Activated CD4-positive, alpha-beta memory T cell treated with anti-CD3 and anti-CD28 coated beads for 36 hours (primary cell): ENCODE measurements at regions not wholly inside any gene's neighbourhood (a gene's known extent, or its start where the extent isn't known, plus 50 kb on each side); places are given as distances from the start of the nearest gene placed in this dataset.

Source experiments
- CTCF ChIA-PET: fragments of 350-600 bp; sonication (Branson Sonifier 250); formaldehyde crosslinking; loops from one replicate; lab custom pipeline; 2021; ENCODE audit warnings: antibody characterized with exemption, inconsistent platforms; lab: Charles Lee
- POLR2A ChIA-PET: fragments of 350-600 bp; sonication (Branson Sonifier 250); formaldehyde crosslinking; loops from one replicate; lab custom pipeline; 2021; ENCODE audit warnings: antibody characterized with exemption; lab: Charles Lee
- DNase-seq: peaks from one replicate; pipeline ENCODE4 v3.0.0-alpha.2; 2020
- H3K27ac Mint-ChIP-seq: one replicate; pipeline ENCODE4 v1.8.0; 2021; ENCODE audit warnings: mixed read lengths
- H3K27me3 Mint-ChIP-seq: one replicate; pipeline ENCODE4 v1.8.0; 2021; ENCODE audit warnings: mixed read lengths
- H3K36me3 Mint-ChIP-seq: one replicate; pipeline ENCODE4 v1.8.0; 2021; ENCODE audit warnings: mixed read lengths
- H3K4me1 Mint-ChIP-seq: one replicate; pipeline ENCODE4 v1.8.0; 2021; ENCODE audit warnings: low read depth, mixed read lengths
- H3K4me3 Mint-ChIP-seq: one replicate; pipeline ENCODE4 v1.8.0; 2021; ENCODE audit warnings: mild to moderate bottlenecking, mixed read lengths
- H3K9me3 Mint-ChIP-seq: one replicate; pipeline ENCODE4 v1.8.0; 2021; ENCODE audit warnings: mixed read lengths
- intact Hi-C: fragments of 100-400 bp; cut with micrococcal nuclease; formaldehyde crosslinking; loops from one replicate; pipeline ENCODE4 v1.15.1; 2023

GRCh38 chr18:10063489-10063888, 149.7 kb downstream of the VAPA start:
- POLR2A ChIA-PET: no interaction called here
- Mint-ChIP-seq H3K36me3 (no peaks in the 10 kb centered on the region), H3K9me3 (no peaks in the 10 kb centered on the region), H3K4me1 (no peaks in the 10 kb centered on the region), H3K4me3 (no peak overlapping the region), H3K27ac (no peak overlapping the region), H3K27me3 (peaks cover 8% of the 10 kb centered on the region)
- intact Hi-C loops: no loop called here
- CTCF ChIA-PET: no interaction called here
- no peak for DNase-seq

GRCh38 chr18:10064267-10064666, 150.5 kb downstream of the VAPA start:
- CTCF ChIA-PET: no interaction called here
- intact Hi-C loops: no loop called here
- Mint-ChIP-seq H3K27ac (no peak overlapping the region), H3K4me1 (no peaks in the 10 kb centered on the region), H3K9me3 (no peaks in the 10 kb centered on the region), H3K4me3 (no peak overlapping the region), H3K27me3 (peaks cover 8% of the 10 kb centered on the region), H3K36me3 (no peaks in the 10 kb centered on the region)
- POLR2A ChIA-PET: no interaction called here
- DNase-seq: no peak

GRCh38 chr18:10065296-10065695, 151.5 kb downstream of the VAPA start:
- H3K27ac Mint-ChIP-seq: no peak overlapping the region
- no peaks in the 10 kb centered on the region for H3K4me1 Mint-ChIP-seq
- POLR2A ChIA-PET: no interaction called here
- intact Hi-C loops: no loop called here
- H3K9me3 Mint-ChIP-seq: no peaks in the 10 kb centered on the region
- DNase-seq: no peak
- CTCF ChIA-PET: no interaction called here
- no peaks in the 10 kb centered on the region for H3K36me3 Mint-ChIP-seq
- H3K4me3 Mint-ChIP-seq: no peak overlapping the region
- peaks cover 5% of the 10 kb centered on the region for H3K27me3 Mint-ChIP-seq

GRCh38 chr18:10067670-10068659, 154.1 kb downstream of the VAPA start:
- ChIA-PET CTCF (no interaction called here), POLR2A (no interaction called here)
- H3K9me3 Mint-ChIP-seq: no peaks in the 10 kb centered on the region
- H3K36me3 Mint-ChIP-seq: no peaks in the 10 kb centered on the region
- H3K27me3 Mint-ChIP-seq: peaks cover 6% of the 10 kb centered on the region
- H3K4me1 Mint-ChIP-seq: no peaks in the 10 kb centered on the region
- H3K27ac Mint-ChIP-seq: no peak overlapping the region
- no peak for DNase-seq
- intact Hi-C loops: no loop called here
- H3K4me3 Mint-ChIP-seq: no peak overlapping the region

- H3K36me3 Mint-ChIP-seq: no peaks in the 10 kb centered on the region
- H3K4me1 Mint-ChIP-seq: no peaks in the 10 kb centered on the region
- H3K27ac Mint-ChIP-seq: no peak overlapping the region
- peaks cover 7% of the 10 kb centered on the region for H3K27me3 Mint-ChIP-seq
- ChIA-PET CTCF (no interaction called here), POLR2A (no interaction called here)
- DNase-seq: no peak
- intact Hi-C loops: no loop called here
- H3K9me3 Mint-ChIP-seq: no peaks in the 10 kb centered on the region
- H3K4me3 Mint-ChIP-seq: no peak overlapping the region
Observed at GRCh38 chr18:10068766-10069567, 155.2 kb downstream of the VAPA start.

GRCh38 chr18:10070561-10071000, 156.8 kb downstream of the VAPA start:
- intact Hi-C loops: no loop called here
- ChIA-PET CTCF (no interaction called here), POLR2A (no interaction called here)
- Mint-ChIP-seq H3K27ac (no peak overlapping the region), H3K27me3 (peaks cover 4% of the 10 kb centered on the region), H3K36me3 (no peaks in the 10 kb centered on the region), H3K4me1 (no peaks in the 10 kb centered on the region), H3K9me3 (no peaks in the 10 kb centered on the region), H3K4me3 (no peak overlapping the region)
- no peak for DNase-seq

- no peaks in the 10 kb centered on the region for H3K9me3 Mint-ChIP-seq
- DNase-seq: no peak
- no peak overlapping the region for H3K4me3 Mint-ChIP-seq
- no peaks in the 10 kb centered on the region for H3K4me1 Mint-ChIP-seq
- no peaks in the 10 kb centered on the region for H3K36me3 Mint-ChIP-seq
- H3K27ac Mint-ChIP-seq: no peak overlapping the region
- CTCF ChIA-PET: no interaction called here
- intact Hi-C loops: no loop called here
- POLR2A ChIA-PET: no interaction called here
- H3K27me3 Mint-ChIP-seq: peaks cover 4% of the 10 kb centered on the region
Observed at GRCh38 chr18:10072671-10073175, 158.9 kb downstream of the VAPA start.

GRCh38 chr18:10074110-10074509, 160.3 kb downstream of the VAPA start:
- CTCF ChIA-PET: no interaction called here
- no peaks in the 10 kb centered on the region for H3K9me3 Mint-ChIP-seq
- no peaks in the 10 kb centered on the region for H3K4me1 Mint-ChIP-seq
- H3K27ac Mint-ChIP-seq: no peak overlapping the region
- no peak for DNase-seq
- intact Hi-C loops: no loop called here
- H3K27me3 Mint-ChIP-seq: peaks cover 4% of the 10 kb centered on the region
- H3K4me3 Mint-ChIP-seq: no peak overlapping the region
- no peaks in the 10 kb centered on the region for H3K36me3 Mint-ChIP-seq
- POLR2A ChIA-PET: no interaction called here

- no peaks in the 10 kb centered on the region for H3K9me3 Mint-ChIP-seq
- intact Hi-C loops: no loop called here
- DNase-seq: no peak
- no peak overlapping the region for H3K4me3 Mint-ChIP-seq
- CTCF ChIA-PET: no interaction called here
- no peak overlapping the region for H3K27ac Mint-ChIP-seq
- H3K4me1 Mint-ChIP-seq: no peaks in the 10 kb centered on the region
- POLR2A ChIA-PET: no interaction called here
- peaks cover 4% of the 10 kb centered on the region for H3K27me3 Mint-ChIP-seq
- no peaks in the 10 kb centered on the region for H3K36me3 Mint-ChIP-seq
Observed at GRCh38 chr18:10074728-10075127, 160.9 kb downstream of the VAPA start.

- no peak for DNase-seq
- CTCF ChIA-PET: no interaction called here
- H3K27me3 Mint-ChIP-seq: peaks cover 8% of the 10 kb centered on the region
- POLR2A ChIA-PET: no interaction called here
- H3K9me3 Mint-ChIP-seq: peaks cover under 1% of the 10 kb centered on the region
- intact Hi-C loops: no loop called here
- no peaks in the 10 kb centered on the region for H3K36me3 Mint-ChIP-seq
- H3K27ac Mint-ChIP-seq: no peak overlapping the region
- H3K4me1 Mint-ChIP-seq: no peaks in the 10 kb centered on the region
- H3K4me3 Mint-ChIP-seq: no peak overlapping the region
Observed at GRCh38 chr18:10076502-10077030, 162.8 kb downstream of the VAPA start.

GRCh38 chr18:10077986-10078385, 164.2 kb downstream of the VAPA start:
- CTCF ChIA-PET: no interaction called here
- H3K27ac Mint-ChIP-seq: no peak overlapping the region
- intact Hi-C loops: no loop called here
- no peaks in the 10 kb centered on the region for H3K36me3 Mint-ChIP-seq
- H3K4me3 Mint-ChIP-seq: no peak overlapping the region
- no peaks in the 10 kb centered on the region for H3K4me1 Mint-ChIP-seq
- POLR2A ChIA-PET: no interaction called here
- no peak for DNase-seq
- peaks cover 7% of the 10 kb centered on the region for H3K27me3 Mint-ChIP-seq
- peaks cover 10% of the 10 kb centered on the region for H3K9me3 Mint-ChIP-seq

- Mint-ChIP-seq H3K4me1 (no peaks in the 10 kb centered on the region), H3K27me3 (peaks cover 6% of the 10 kb centered on the region), H3K4me3 (no peak overlapping the region), H3K9me3 (peaks cover 22% of the 10 kb centered on the region), H3K36me3 (no peaks in the 10 kb centered on the region), H3K27ac (no peak overlapping the region)
- intact Hi-C loops: no loop called here
- POLR2A ChIA-PET: no interaction called here
- CTCF ChIA-PET: no interaction called here
- no peak for DNase-seq
Observed at GRCh38 chr18:10080372-10080771, 166.6 kb downstream of the VAPA start.
